ENCODE measurements at regions not wholly inside any gene's neighbourhood (a gene's known extent, or its start where the extent isn't known, plus 50 kb on each side); places are given as distances from the start of the nearest gene placed in this dataset.

GRCh38 chr21:15430577-15430976, 299.2 kb upstream of the USP25 start:
- Histone ChIP-seq H3K27me3 (no peaks in the 10 kb centered on the region), H3K27ac (no peak overlapping the region), H3K4me1 (no peaks in the 10 kb centered on the region), H3K4me3 (no peak overlapping the region), H3K36me3 (no peaks in the 10 kb centered on the region), H3K9me3 (no peaks in the 10 kb centered on the region)
- no peak for TF ChIP-seq EP300 (IDR thresholded peaks at IDR 0.05)
- no peak for TF ChIP-seq CTCF (IDR thresholded peaks at IDR 0.05)
- no peak for TF ChIP-seq POLR2AphosphoS5 (IDR thresholded peaks at IDR 0.05)
- no peak for TF ChIP-seq POLR2A (IDR thresholded peaks at IDR 0.05)
- 32 to 39% methylated on average over 3 of the region's 3 CpGs for WGBS, 2 donors (ENCODE audit: low coverage in 1 of 2)
- no peak for ATAC-seq

- no peak for TF ChIP-seq CTCF (IDR thresholded peaks at IDR 0.05)
- TF ChIP-seq POLR2AphosphoS5 (IDR thresholded peaks at IDR 0.05) = no peak
- TF ChIP-seq EP300 (IDR thresholded peaks at IDR 0.05) = no peak
- TF ChIP-seq POLR2A (IDR thresholded peaks at IDR 0.05) = no peak
- Histone ChIP-seq H3K36me3 (no peaks in the 10 kb centered on the region), H3K4me1 (no peaks in the 10 kb centered on the region), H3K27ac (no peak overlapping the region), H3K4me3 (no peak overlapping the region), H3K27me3 (no peaks in the 10 kb centered on the region), H3K9me3 (no peaks in the 10 kb centered on the region)
- 100% methylated on average over 1 of the region's 1 CpG for WGBS, 2 donors (ENCODE audit: low coverage in 1 of 2)
- ATAC-seq = no peak
Observed at GRCh38 chr21:15431053-15431452, 298.7 kb upstream of the USP25 start.

GRCh38 chr21:15433091-15433490, 296.7 kb upstream of the USP25 start:
- Histone ChIP-seq H3K36me3 (no peaks in the 10 kb centered on the region), H3K4me1 (no peaks in the 10 kb centered on the region), H3K9me3 (no peaks in the 10 kb centered on the region), H3K27ac (no peak overlapping the region), H3K27me3 (no peaks in the 10 kb centered on the region), H3K4me3 (no peak overlapping the region)
- TF ChIP-seq CTCF (IDR thresholded peaks at IDR 0.05) (no peak), EP300 (IDR thresholded peaks at IDR 0.05) (no peak), POLR2A (IDR thresholded peaks at IDR 0.05) (no peak), POLR2AphosphoS5 (IDR thresholded peaks at IDR 0.05) (no peak)
- no peak for ATAC-seq
- WGBS, 2 donors (ENCODE audit: low coverage in 1 of 2) = 83 to 84% methylated on average over 4 of the region's 4 CpGs

- Histone ChIP-seq H3K36me3 (no peaks in the 10 kb centered on the region), H3K4me3 (no peak overlapping the region), H3K27ac (no peak overlapping the region), H3K4me1 (no peaks in the 10 kb centered on the region), H3K9me3 (no peaks in the 10 kb centered on the region), H3K27me3 (no peaks in the 10 kb centered on the region)
- TF ChIP-seq POLR2A (IDR thresholded peaks at IDR 0.05) = no peak
- no peak for TF ChIP-seq EP300 (IDR thresholded peaks at IDR 0.05)
- TF ChIP-seq CTCF (IDR thresholded peaks at IDR 0.05) = no peak
- TF ChIP-seq POLR2AphosphoS5 (IDR thresholded peaks at IDR 0.05) = no peak
- WGBS, 2 donors (ENCODE audit: low coverage in 1 of 2) = 95 to 100% methylated on average over 1 to 2 of the region's 2 CpGs
- no peak for ATAC-seq
Observed at GRCh38 chr21:15434163-15434905, 295.4 kb upstream of the USP25 start.

GRCh38 chr21:15436031-15436430, 293.8 kb upstream of the USP25 start:
- Histone ChIP-seq H3K4me3 (no peak overlapping the region), H3K4me1 (peaks cover 0 to under 1% (median 0%) of the 10 kb centered on the region in 3 donors), H3K27me3 (no peaks in the 10 kb centered on the region), H3K36me3 (no peaks in the 10 kb centered on the region), H3K9me3 (no peaks in the 10 kb centered on the region), H3K27ac (no peak overlapping the region)
- no peak for TF ChIP-seq EP300 (IDR thresholded peaks at IDR 0.05)
- TF ChIP-seq POLR2A (IDR thresholded peaks at IDR 0.05) = no peak
- no peak for TF ChIP-seq POLR2AphosphoS5 (IDR thresholded peaks at IDR 0.05)
- TF ChIP-seq CTCF (IDR thresholded peaks at IDR 0.05) = no peak
- no peak for ATAC-seq
- WGBS, 2 donors (ENCODE audit: low coverage in 1 of 2) = 78 to 83% methylated on average over 1 of the region's 1 CpG
